Transverse colon (tissue), 4 donors: ENCODE measurements at regions not wholly inside any gene's neighbourhood (a gene's known extent, or its start where the extent isn't known, plus 50 kb on each side); places are given as distances from the start of the nearest gene placed in this dataset.

Experiments
- DNase-seq: peaks from one replicate; pipeline ENCODE4 v3.0.0-alpha.2; 2019
- H3K27ac ChIP-seq, 4 donors: fragments of 200-600 bp; sonication (generic); 2 replicates each; pipeline ENCODE4 v1.5.1; 2016 to 2018; ENCODE audit warnings: inconsistent platforms in 4 of 4
- H3K27me3 ChIP-seq: fragments of 200-600 bp; sonication (generic); 2 replicates; pipeline ENCODE4 v1.5.1; 2017; ENCODE audit warnings: inconsistent platforms
- H3K36me3 ChIP-seq, 4 donors: fragments of 200-600 bp; sonication (generic); 2 replicates each; pipeline ENCODE4 v1.5.1; 2017 to 2019; ENCODE audit warnings: inconsistent platforms in 4 of 4
- H3K4me1 ChIP-seq, 4 donors: fragments of 200-600 bp; sonication (generic); 2 replicates each; pipeline ENCODE4 v1.5.1; 2017 to 2020; ENCODE audit warnings: inconsistent platforms in 4 of 4
- H3K4me3 ChIP-seq, 4 donors: fragments of 200-600 bp; sonication (generic); 1 replicate in 1 of 4; 2 replicates in 3 of 4; pipeline versions ENCODE4 v1.5.1 to v1.6.1; 2017 to 2019; ENCODE audit warnings: inconsistent platforms in 4 of 4
- H3K9me3 ChIP-seq, 2 donors: fragments of 200-600 bp; sonication (generic); 2 replicates each; pipeline ENCODE4 v1.5.1; 2017 to 2019; ENCODE audit warnings: inconsistent platforms in 2 of 2
- EP300 ChIP-seq: sonication (generic); formaldehyde crosslinking; IDR thresholded peaks from one replicate; pipeline ENCODE4 v1.6.1; 2017; ENCODE audit warnings: antibody characterized with exemption, low read depth
- POLR2A ChIP-seq: fragments of 450-650 bp; IDR thresholded peaks from one replicate; pipeline ENCODE4 v1.6.1; 2016; ENCODE audit warnings: antibody characterized with exemption, mild to moderate bottlenecking, moderate library complexity
- POLR2AphosphoS5 ChIP-seq, 3 donors: sonication (generic); formaldehyde crosslinking; IDR thresholded peaks; one replicate each; pipeline ENCODE4 v1.6.1; 2016; ENCODE audit warnings: antibody characterized with exemption in 3 of 3
- WGBS, 2 donors: methylation state at CpG; one replicate each; pipeline ENCODE4 v1.1.5; 2018; ENCODE audit warnings: low coverage in 1 of 2; 5-methylcytosine and 5-hydroxymethylcytosine counted together
- in situ Hi-C, 4 donors: fragments of 200-750 bp; cut with MboI; loops; one replicate each; pipeline versions ENCODE4 v1.15.0 to v1.15.1; 2017; ENCODE audit warnings: low sequenced_read_pairs in 3 of 4, low pct_ligation_motif_present in 1 of 4, low pct_unique_long_range_greater_than_20kb in 1 of 4
- intact Hi-C: fragments of 100-400 bp; cut with DNase I; formaldehyde crosslinking; loops from one replicate; pipeline ENCODE4 v1.15.1; 2023; ENCODE audit warnings: low total_unique reads
- TF ChIP-seq, protein P1 (sequence below), 5 experiments: fragments of 200-600 bp in 3 of 5; fragments of 450-650 bp in 2 of 5; sonication (generic) in 3 of 5; IDR thresholded peaks; 1 replicate in 2 of 5; 2 replicates in 3 of 5; pipeline ENCODE4 v1.5.1; 2016 to 2017; ENCODE audit warnings: antibody characterized with exemption in 5 of 5, inconsistent platforms in 3 of 5, mild to moderate bottlenecking in 2 of 5, moderate library complexity in 1 of 5

DNA sequence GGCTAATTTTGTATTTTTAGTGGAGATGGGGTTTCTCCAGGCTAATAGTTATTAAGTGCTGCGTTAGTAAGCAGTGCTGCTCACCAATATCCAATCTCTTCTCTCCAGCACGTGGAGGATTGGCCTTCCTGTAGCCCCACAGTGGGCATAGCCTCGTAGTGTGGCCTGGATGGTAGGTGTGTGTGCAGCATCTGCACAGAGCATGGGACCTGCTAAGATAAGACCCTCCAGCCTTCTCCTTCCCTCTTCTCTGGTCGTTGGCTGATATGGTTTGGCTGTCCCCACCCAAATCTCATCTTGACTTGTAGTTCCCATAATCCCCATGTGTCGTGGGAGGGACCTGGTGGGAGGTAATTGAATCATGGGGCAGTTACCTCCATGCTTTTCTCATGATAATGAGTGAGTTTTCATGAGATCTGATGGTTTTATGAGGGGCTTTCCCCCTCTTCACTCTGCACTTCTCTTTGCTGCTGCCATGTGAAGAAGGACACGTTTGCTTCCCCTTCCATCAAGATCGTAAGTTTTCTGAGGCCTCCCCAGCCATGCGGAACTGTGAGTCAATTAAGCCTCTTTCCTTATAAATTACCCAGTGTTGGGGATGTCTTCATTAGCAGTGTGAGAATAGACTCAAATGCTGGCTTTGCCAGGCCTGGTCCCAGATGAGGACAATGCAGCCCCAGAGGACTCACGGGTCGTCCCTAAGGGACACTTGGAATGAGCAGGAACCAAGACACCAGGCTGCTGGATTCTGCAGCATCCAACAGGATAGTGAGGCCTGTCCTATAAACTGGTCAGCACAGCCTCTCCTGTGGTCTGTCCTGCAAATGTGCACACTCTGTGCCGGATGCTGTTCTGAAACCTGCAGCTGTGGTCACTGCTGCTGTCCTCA lies 63.4 kb upstream of the AFDN start:
- Histone ChIP-seq H3K36me3 (no peaks in the 10 kb centered on the region), H3K4me1 (peaks cover 0 to 11% (median 8%) of the 10 kb centered on the region in 4 donors), H3K4me3 (no peak overlapping the region), H3K9me3 (no peaks in the 10 kb centered on the region), H3K27me3 (no peaks in the 10 kb centered on the region), H3K27ac (no peak overlapping the region)
- WGBS, 2 donors = 80 to 100% methylated on average over 3 to 11 of the region's 11 CpGs
- in situ Hi-C loops = no loop called here
- intact Hi-C loops = no loop called here
- TF ChIP-seq POLR2A (no peak), POLR2AphosphoS5 (IDR thresholded peaks at IDR 0.05) (no peak), EP300 (no peak)
- TF ChIP-seq, protein P1, sequence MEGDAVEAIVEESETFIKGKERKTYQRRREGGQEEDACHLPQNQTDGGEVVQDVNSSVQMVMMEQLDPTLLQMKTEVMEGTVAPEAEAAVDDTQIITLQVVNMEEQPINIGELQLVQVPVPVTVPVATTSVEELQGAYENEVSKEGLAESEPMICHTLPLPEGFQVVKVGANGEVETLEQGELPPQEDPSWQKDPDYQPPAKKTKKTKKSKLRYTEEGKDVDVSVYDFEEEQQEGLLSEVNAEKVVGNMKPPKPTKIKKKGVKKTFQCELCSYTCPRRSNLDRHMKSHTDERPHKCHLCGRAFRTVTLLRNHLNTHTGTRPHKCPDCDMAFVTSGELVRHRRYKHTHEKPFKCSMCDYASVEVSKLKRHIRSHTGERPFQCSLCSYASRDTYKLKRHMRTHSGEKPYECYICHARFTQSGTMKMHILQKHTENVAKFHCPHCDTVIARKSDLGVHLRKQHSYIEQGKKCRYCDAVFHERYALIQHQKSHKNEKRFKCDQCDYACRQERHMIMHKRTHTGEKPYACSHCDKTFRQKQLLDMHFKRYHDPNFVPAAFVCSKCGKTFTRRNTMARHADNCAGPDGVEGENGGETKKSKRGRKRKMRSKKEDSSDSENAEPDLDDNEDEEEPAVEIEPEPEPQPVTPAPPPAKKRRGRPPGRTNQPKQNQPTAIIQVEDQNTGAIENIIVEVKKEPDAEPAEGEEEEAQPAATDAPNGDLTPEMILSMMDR (IDR thresholded peaks at IDR 0.05) = no peak
- DNase-seq = no peak

DNA sequence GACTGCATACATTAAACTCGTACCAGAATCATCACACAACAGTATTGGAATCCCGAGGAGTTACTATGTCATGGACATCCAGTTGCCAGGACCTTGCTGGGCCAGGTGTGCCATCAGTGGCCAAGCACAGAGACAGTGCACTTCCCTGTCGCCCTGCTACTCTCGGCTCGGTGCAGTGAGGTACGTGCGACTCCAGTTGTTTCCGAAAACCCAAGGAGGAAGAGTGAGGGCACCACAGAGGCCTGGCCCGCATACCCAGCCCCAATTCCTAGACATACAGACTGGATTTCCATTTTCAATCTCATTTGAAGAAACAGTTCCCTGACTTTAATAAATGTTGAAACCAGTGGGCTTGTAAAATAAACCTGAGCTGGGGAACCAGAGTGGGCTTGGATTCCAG lies 62.5 kb upstream of the AFDN start:
- intact Hi-C loops (no loop called here), in situ Hi-C loops (no loop called here)
- TF ChIP-seq POLR2AphosphoS5 (IDR thresholded peaks at IDR 0.05) = no peak
- no peak for TF ChIP-seq EP300
- TF ChIP-seq, protein P1 (IDR thresholded peaks at IDR 0.05) = no peak
- TF ChIP-seq POLR2A = no peak
- H3K36me3 ChIP-seq = no peaks in the 10 kb centered on the region
- no peak for DNase-seq
- H3K27ac ChIP-seq = no peak overlapping the region
- no peaks in the 10 kb centered on the region for H3K27me3 ChIP-seq
- H3K4me1 ChIP-seq = peaks cover 0 to 11% (median 8%) of the 10 kb centered on the region in 4 donors
- 91% methylated on average over 9 of the region's 9 CpGs; no CpG with 5 or more reads in 1 of the 2 donors for WGBS, 2 donors
- H3K4me3 ChIP-seq = no peak overlapping the region
- no peaks in the 10 kb centered on the region for H3K9me3 ChIP-seq

DNA sequence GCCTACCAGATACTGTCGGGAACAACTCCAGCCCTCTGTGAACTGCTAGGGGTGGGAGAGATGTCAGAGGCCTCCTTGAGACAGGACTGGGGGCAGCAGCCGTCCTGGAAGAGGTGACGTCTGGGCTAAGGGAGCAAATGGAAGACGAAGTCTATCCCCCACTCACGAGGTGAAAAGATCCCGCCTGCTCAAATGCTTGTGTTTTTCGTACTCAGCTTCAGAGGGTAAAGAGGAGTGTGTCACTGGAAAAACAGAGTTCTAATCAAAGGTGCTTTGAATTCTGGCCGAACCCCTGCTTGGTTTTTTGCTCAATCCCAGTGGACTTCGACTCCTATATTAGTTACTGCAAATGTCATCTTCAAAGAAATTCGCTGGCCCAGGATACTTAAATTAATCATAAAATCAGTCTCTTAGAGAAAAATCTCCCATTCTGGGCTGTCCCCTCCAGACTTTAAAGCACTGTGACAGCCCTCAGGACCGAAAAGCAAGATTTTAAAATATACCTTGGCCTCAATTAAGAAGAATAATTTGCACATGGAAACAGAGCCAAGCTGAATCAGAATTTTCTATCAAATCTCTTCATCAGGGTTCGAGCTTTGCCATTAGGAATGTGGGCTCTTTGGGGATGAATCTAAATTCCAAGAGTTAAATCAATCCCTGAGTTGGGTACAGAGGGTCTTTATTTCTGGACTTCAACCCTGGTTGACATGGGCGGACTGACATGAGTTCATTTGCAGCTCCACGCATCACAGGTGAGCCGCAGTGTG lies 61.8 kb upstream of the AFDN start:
- Histone ChIP-seq H3K36me3 (no peaks in the 10 kb centered on the region), H3K4me3 (no peak overlapping the region), H3K27ac (no peak overlapping the region), H3K27me3 (no peaks in the 10 kb centered on the region), H3K9me3 (no peaks in the 10 kb centered on the region), H3K4me1 (peaks cover 0 to 11% (median 8%) of the 10 kb centered on the region in 4 donors)
- no peak for DNase-seq
- intact Hi-C loops = no loop called here
- in situ Hi-C loops = no loop called here
- TF ChIP-seq, protein P1 (IDR thresholded peaks at IDR 0.05) = no peak
- TF ChIP-seq POLR2AphosphoS5 (IDR thresholded peaks at IDR 0.05) (no peak), POLR2A (no peak), EP300 (no peak)
- 89% methylated on average over 11 to 15 of the region's 15 CpGs for WGBS, 2 donors

DNA sequence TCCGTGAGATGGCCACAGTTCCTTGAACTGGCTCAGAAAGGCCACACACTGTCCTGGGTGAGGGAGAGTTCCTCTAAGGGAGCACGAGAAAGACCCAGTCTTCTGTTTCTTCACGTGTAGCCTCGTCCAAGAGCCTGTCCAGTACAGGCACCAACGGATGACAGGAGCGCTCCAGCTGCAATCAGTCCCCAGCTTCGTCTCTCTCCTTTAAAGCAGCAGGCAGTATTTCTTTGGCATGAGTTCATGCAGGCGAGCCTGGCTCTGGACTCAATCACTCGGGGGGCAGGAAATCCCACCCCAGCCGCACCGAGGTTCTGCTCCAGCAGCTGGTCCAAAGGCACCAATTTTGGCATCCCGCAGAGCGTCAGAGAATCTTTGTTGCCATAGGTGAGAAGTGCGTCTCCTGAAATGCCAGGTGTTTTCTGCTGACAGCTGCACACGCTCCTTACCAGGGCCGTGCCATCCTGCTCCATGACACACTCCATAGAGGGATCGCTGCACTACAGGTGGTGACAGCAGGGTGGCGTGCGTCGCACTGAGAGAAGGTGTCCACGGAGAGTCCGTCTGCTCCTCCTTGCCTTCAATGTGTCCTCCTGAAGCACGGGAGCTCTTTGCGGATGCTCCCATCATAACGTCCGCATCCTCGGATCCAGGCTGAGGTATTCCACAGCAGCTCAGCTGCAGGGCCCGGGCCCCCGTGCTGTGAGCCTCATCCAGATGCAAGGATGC lies 59.6 kb upstream of the AFDN start:
- 76 to 87% methylated on average over 3 to 29 of the region's 29 CpGs for WGBS, 2 donors
- Histone ChIP-seq H3K9me3 (no peaks in the 10 kb centered on the region), H3K4me1 (no peaks in the 10 kb centered on the region), H3K27me3 (no peaks in the 10 kb centered on the region), H3K4me3 (no peak overlapping the region), H3K36me3 (no peaks in the 10 kb centered on the region), H3K27ac (no peak overlapping the region)
- TF ChIP-seq, protein P1 (IDR thresholded peaks at IDR 0.05) = no peak
- TF ChIP-seq EP300 (no peak), POLR2A (no peak), POLR2AphosphoS5 (IDR thresholded peaks at IDR 0.05) (no peak)
- in situ Hi-C loops (no loop called here), intact Hi-C loops (no loop called here)
- no peak for DNase-seq
